SK-N-SH treated with all-trans-retinoic acid at 6 μM for 48 hours (cell line): ENCODE measurements at regions not wholly inside any gene's neighbourhood (a gene's known extent, or its start where the extent isn't known, plus 50 kb on each side); places are given as distances from the start of the nearest gene placed in this dataset.

Experiments used
- ATAC-seq: fragments of 200-7000 bp; cut with Tn5 transposase; 3 replicates; pipeline ENCODE4 v1.9.1; 2020; ENCODE audit warnings: mild to moderate bottlenecking, moderate library complexity
- ARNTL ChIP-seq: fragments of 450-650 bp; formaldehyde crosslinking; IDR thresholded peaks from 2 replicates; pipeline ENCODE4 v1.5.0; 2020; ENCODE audit warnings: low read depth, mild to moderate bottlenecking, moderate library complexity, borderline replicate concordance
- BACH2 ChIP-seq: fragments of 250-450 bp; sonication (Bioruptor Pico); IDR thresholded peaks from 2 replicates; pipeline ENCODE4 v1.9.0; 2021; ENCODE audit warnings: mild to moderate bottlenecking, borderline replicate concordance
- CSDC2 ChIP-seq: fragments of 250-450 bp; sonication (Bioruptor Pico); IDR thresholded peaks from 2 replicates; pipeline ENCODE4 v1.5.0; 2020; ENCODE audit warnings: mild to moderate bottlenecking, moderate library complexity
- GLIS3 ChIP-seq: fragments of 250-450 bp; sonication (Bioruptor Pico); IDR thresholded peaks from 2 replicates; pipeline ENCODE4 v1.5.0; 2020; ENCODE audit warnings: mild to moderate bottlenecking, moderate library complexity
- PPARA ChIP-seq: fragments of 250-450 bp; sonication (Bioruptor Pico); IDR thresholded peaks from 2 replicates; pipeline ENCODE4 v1.5.0; 2020; ENCODE audit warnings: mild to moderate bottlenecking, borderline replicate concordance
- RARB ChIP-seq: fragments of 250-450 bp; sonication (Bioruptor Pico); IDR thresholded peaks from 2 replicates; pipeline ENCODE4 v1.8.0; 2021; ENCODE audit warnings: mild to moderate bottlenecking, moderate library complexity
- SNAI2 ChIP-seq: fragments of 250-450 bp; sonication (Bioruptor Pico); IDR thresholded peaks from 2 replicates; pipeline ENCODE4 v1.5.0; 2020; ENCODE audit warnings: mild to moderate bottlenecking, moderate library complexity
- TCF4 ChIP-seq: fragments of 250-450 bp; sonication (Bioruptor Pico); IDR thresholded peaks from 2 replicates; pipeline ENCODE4 v1.8.0; 2021; ENCODE audit warnings: mild to moderate bottlenecking, moderate library complexity, borderline replicate concordance
- ZFP3 ChIP-seq: fragments of 250-450 bp; sonication (Bioruptor Pico); IDR thresholded peaks from 2 replicates; pipeline ENCODE4 v1.5.0; 2020; ENCODE audit warnings: mild to moderate bottlenecking, moderate library complexity
- ZFP30 ChIP-seq: fragments of 450-650 bp; formaldehyde crosslinking; IDR thresholded peaks from 2 replicates; pipeline ENCODE4 v1.5.0; 2022; ENCODE audit warnings: mild to moderate bottlenecking, moderate library complexity
- ZNF565 ChIP-seq: fragments of 450-650 bp; formaldehyde crosslinking; conservative IDR thresholded peaks from 2 replicates; pipeline ENCODE4 v1.5.0; 2020; ENCODE audit warnings: low read depth, mild to moderate bottlenecking, moderate library complexity
- ZNF70 ChIP-seq: fragments of 450-650 bp; formaldehyde crosslinking; IDR thresholded peaks from 2 replicates; pipeline ENCODE4 v1.5.0; 2020; ENCODE audit warnings: mild to moderate bottlenecking, moderate library complexity
- TF ChIP-seq, protein P1 (sequence below): fragments of 250-450 bp; sonication (Bioruptor Pico); IDR thresholded peaks from 2 replicates; pipeline ENCODE4 v1.8.0; 2021; ENCODE audit warnings: low read depth, mild to moderate bottlenecking, moderate library complexity, borderline replicate concordance
- TF ChIP-seq, protein P2 (sequence below): fragments of 250-450 bp; sonication (Bioruptor Pico); IDR thresholded peaks from 2 replicates; pipeline ENCODE4 v1.5.0; 2020; ENCODE audit warnings: mild to moderate bottlenecking, moderate library complexity
- TF ChIP-seq, protein P3 (sequence below): fragments of 250-450 bp; sonication (Bioruptor Pico); IDR thresholded peaks from 2 replicates; pipeline ENCODE4 v1.8.0; 2020; ENCODE audit warnings: mild to moderate bottlenecking, moderate library complexity, borderline replicate concordance

DNA sequence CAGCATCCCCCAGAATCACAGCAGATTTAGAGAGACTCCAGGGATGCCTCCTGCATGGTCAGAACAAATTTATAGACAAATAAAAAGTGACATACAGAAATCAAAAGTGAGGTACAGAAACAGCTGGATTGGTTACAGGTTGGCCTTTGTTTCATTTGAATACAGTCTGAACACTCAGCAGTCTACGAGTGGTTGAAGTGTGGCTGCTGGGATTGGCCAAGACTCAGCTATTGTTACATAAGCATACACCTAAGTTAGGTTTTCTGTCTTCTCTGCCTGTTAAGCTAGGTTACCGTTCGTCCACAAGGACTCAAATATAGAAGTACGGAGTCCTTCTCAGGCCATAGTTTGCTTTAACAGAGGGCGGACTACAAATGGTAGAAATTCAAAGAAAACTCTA is 262.4 kb upstream of the SLC14A2 start:
- TF ChIP-seq CSDC2 (CRISPR knock-in tag) (no peak), ZFP30 (CRISPR knock-in tag) (no peak), TCF4 (CRISPR knock-in tag) (no peak), SNAI2 (CRISPR knock-in tag) (no peak), RARB (CRISPR knock-in tag) (no peak), ZNF565 (CRISPR knock-in tag) (no peak), ZNF70 (no peak), PPARA (CRISPR knock-in tag) (no peak), BACH2 (CRISPR knock-in tag) (no peak), ARNTL (CRISPR knock-in tag) (no peak), GLIS3 (no peak)
- TF ChIP-seq, protein P1, sequence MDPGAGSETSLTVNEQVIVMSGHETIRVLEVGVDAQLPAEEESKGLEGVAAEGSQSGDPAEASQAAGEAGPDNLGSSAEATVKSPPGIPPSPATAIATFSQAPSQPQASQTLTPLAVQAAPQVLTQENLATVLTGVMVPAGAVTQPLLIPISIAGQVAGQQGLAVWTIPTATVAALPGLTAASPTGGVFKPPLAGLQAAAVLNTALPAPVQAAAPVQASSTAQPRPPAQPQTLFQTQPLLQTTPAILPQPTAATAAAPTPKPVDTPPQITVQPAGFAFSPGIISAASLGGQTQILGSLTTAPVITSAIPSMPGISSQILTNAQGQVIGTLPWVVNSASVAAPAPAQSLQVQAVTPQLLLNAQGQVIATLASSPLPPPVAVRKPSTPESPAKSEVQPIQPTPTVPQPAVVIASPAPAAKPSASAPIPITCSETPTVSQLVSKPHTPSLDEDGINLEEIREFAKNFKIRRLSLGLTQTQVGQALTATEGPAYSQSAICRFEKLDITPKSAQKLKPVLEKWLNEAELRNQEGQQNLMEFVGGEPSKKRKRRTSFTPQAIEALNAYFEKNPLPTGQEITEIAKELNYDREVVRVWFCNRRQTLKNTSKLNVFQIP (CRISPR knock-in tag): no peak
- TF ChIP-seq, protein P2, sequence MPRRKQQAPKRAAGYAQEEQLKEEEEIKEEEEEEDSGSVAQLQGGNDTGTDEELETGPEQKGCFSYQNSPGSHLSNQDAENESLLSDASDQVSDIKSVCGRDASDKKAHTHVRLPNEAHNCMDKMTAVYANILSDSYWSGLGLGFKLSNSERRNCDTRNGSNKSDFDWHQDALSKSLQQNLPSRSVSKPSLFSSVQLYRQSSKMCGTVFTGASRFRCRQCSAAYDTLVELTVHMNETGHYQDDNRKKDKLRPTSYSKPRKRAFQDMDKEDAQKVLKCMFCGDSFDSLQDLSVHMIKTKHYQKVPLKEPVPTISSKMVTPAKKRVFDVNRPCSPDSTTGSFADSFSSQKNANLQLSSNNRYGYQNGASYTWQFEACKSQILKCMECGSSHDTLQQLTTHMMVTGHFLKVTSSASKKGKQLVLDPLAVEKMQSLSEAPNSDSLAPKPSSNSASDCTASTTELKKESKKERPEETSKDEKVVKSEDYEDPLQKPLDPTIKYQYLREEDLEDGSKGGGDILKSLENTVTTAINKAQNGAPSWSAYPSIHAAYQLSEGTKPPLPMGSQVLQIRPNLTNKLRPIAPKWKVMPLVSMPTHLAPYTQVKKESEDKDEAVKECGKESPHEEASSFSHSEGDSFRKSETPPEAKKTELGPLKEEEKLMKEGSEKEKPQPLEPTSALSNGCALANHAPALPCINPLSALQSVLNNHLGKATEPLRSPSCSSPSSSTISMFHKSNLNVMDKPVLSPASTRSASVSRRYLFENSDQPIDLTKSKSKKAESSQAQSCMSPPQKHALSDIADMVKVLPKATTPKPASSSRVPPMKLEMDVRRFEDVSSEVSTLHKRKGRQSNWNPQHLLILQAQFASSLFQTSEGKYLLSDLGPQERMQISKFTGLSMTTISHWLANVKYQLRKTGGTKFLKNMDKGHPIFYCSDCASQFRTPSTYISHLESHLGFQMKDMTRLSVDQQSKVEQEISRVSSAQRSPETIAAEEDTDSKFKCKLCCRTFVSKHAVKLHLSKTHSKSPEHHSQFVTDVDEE (CRISPR knock-in tag): no peak
- TF ChIP-seq, protein P3, sequence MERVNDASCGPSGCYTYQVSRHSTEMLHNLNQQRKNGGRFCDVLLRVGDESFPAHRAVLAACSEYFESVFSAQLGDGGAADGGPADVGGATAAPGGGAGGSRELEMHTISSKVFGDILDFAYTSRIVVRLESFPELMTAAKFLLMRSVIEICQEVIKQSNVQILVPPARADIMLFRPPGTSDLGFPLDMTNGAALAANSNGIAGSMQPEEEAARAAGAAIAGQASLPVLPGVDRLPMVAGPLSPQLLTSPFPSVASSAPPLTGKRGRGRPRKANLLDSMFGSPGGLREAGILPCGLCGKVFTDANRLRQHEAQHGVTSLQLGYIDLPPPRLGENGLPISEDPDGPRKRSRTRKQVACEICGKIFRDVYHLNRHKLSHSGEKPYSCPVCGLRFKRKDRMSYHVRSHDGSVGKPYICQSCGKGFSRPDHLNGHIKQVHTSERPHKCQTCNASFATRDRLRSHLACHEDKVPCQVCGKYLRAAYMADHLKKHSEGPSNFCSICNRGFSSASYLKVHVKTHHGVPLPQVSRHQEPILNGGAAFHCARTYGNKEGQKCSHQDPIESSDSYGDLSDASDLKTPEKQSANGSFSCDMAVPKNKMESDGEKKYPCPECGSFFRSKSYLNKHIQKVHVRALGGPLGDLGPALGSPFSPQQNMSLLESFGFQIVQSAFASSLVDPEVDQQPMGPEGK: no peak
- ATAC-seq: no peak

DNA sequence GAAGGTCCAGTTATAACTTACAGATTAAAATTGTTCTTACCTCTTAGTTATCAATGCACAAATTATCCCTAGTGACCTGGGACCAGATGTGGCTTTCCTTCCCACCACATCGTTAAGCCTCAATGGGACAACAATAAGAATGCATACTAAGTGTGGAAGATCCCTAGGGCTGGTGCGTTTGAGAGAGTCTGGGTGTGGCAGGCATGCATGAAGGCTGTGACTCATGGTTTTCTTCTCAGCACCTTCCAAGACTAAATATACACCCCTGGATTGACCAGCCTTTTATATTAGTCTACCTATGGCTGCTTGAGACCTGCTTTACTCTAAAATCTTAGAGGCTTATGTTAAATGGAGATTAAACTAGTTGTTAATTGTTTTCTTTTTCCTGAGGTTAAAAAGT is 261.7 kb upstream of the SLC14A2 start:
- ATAC-seq: no peak

More for the DNA sequence above, 261.7 kb upstream of the SLC14A2 start:
- TF ChIP-seq ZFP3 (CRISPR knock-in tag) (no peak), CSDC2 (CRISPR knock-in tag) (no peak), TCF4 (CRISPR knock-in tag) (no peak), SNAI2 (CRISPR knock-in tag) (no peak)
- TF ChIP-seq, protein P2 (CRISPR knock-in tag): no peak
- TF ChIP-seq, protein P3: no peak
- TF ChIP-seq, protein P1 (CRISPR knock-in tag): no peak
